H1 (cell line): ENCODE measurements at regions not wholly inside any gene's neighbourhood (a gene's known extent, or its start where the extent isn't known, plus 50 kb on each side); places are given as distances from the start of the nearest gene placed in this dataset.

Experiments used
- EGR1 ChIP-seq: IDR thresholded peaks from 2 replicates; pipeline ENCODE4 v1.6.1; 2011; ENCODE audit warnings: low read depth, low read length, borderline replicate concordance
- EZH2 ChIP-seq: fragments of 200-600 bp; sonication (generic); IDR thresholded peaks from 2 replicates; pipeline ENCODE4 v1.7.1; 2012; ENCODE audit warnings: low read depth, mild to moderate bottlenecking, moderate library complexity, low read length, inconsistent platforms; ENCODE audit not compliant: severe bottlenecking
- HDAC2 ChIP-seq, 2 experiments: fragments of 300-600 bp in 1 of 2; sonication (generic) in 1 of 2; IDR thresholded peaks; 2 replicates each; pipeline ENCODE4 v1.6.1; 2011 to 2012; ENCODE audit warnings: low read depth in 2 of 2, low read length in 2 of 2, mild to moderate bottlenecking in 2 of 2, moderate library complexity in 2 of 2, borderline replicate concordance in 1 of 2, inconsistent platforms in 1 of 2
- KDM4A ChIP-seq: IDR thresholded peaks from one replicate; pipeline ENCODE4 v1.7.1; 2012; ENCODE audit warnings: low read depth, mild to moderate bottlenecking, moderate library complexity, low read length, inconsistent platforms; ENCODE audit not compliant: severe bottlenecking
- POU5F1 ChIP-seq: IDR thresholded peaks from 2 replicates; pipeline ENCODE4 v1.6.1; 2011; ENCODE audit warnings: low read depth, mild to moderate bottlenecking, low read length, moderate library complexity
- RAD21 ChIP-seq, 2 experiments: IDR thresholded peaks in 1 of 2; conservative IDR thresholded peaks in 1 of 2; 2 replicates each; pipeline ENCODE4 v1.6.1; 2011; ENCODE audit warnings: low read depth in 2 of 2, low read length in 2 of 2, improper control_type of control experiment in 1 of 2, inconsistent platforms in 1 of 2, mild to moderate bottlenecking in 1 of 2, moderate library complexity in 1 of 2
- TAF1 ChIP-seq: IDR thresholded peaks from 2 replicates; pipeline ENCODE4 v1.6.1; 2011; ENCODE audit warnings: mild to moderate bottlenecking, low read depth, low read length

DNA sequence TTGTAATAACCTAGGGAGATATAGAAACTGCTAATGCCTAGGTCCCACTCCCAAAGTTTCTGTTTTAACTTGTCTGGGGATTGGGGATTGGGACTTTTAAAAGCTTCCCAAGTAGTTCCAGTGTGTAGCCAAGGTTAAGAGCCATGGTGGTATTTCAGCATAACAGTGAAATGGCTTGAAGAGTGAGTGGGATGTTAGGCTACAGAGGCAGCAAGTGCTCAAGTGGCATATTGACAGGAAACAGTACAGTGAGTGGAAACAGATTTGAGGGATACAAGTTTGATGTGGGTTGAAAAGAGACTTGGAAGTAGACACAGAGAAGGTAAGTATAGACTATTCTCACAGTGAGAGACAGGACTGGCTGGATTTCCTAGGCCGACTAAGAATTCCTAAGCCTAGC is 217.6 kb upstream of the CNKSR2 start (continued):
- TF ChIP-seq RAD21 (IDR thresholded peaks at IDR 0.05 in 1 of 2, conservative IDR thresholded peaks at IDR 0.05 in 1 of 2; ENCODE audit: low read depth in 2 of 2, low read length in 2 of 2) (no peak), EGR1 (no peak), HDAC2 (IDR thresholded peaks at IDR 0.05; ENCODE audit: borderline replicate concordance in 1 of 2, low read depth in 2 of 2, low read length in 2 of 2) (no peak), KDM4A (no peak), EZH2 (no peak), TAF1 (no peak), POU5F1 (no peak)
